Testis (tissue), 2 donors: ENCODE measurements at regions not wholly inside any gene's neighbourhood (a gene's known extent, or its start where the extent isn't known, plus 50 kb on each side); places are given as distances from the start of the nearest gene placed in this dataset.

Source experiments
- DNase-seq: peaks from one replicate; pipeline ENCODE4 v3.0.0-alpha.2; 2019
- H3K27ac ChIP-seq, 2 donors: fragments of 200-600 bp; sonication (generic); one replicate each; pipeline ENCODE4 v1.5.1; 2019
- H3K27me3 ChIP-seq: fragments of 200-600 bp; sonication (generic); one replicate; pipeline ENCODE4 v1.5.1; 2019
- H3K36me3 ChIP-seq: fragments of 200-600 bp; sonication (generic); one replicate; pipeline ENCODE4 v1.5.1; 2017; ENCODE audit warnings: low read depth; ENCODE audit errors: missing control alignments
- H3K4me1 ChIP-seq: fragments of 200-600 bp; sonication (generic); one replicate; pipeline ENCODE4 v1.5.1; 2019
- H3K4me3 ChIP-seq, 2 donors: fragments of 200-600 bp; sonication (generic); one replicate each; pipeline ENCODE4 v1.5.1; 2017 to 2019
- H3K9me3 ChIP-seq: fragments of 200-600 bp; sonication (generic); one replicate; pipeline ENCODE4 v1.5.1; 2017
- POLR2A ChIP-seq: fragments of 450-650 bp; IDR thresholded peaks from one replicate; pipeline ENCODE4 v1.6.1; 2017; ENCODE audit warnings: antibody characterized with exemption, mild to moderate bottlenecking, moderate library complexity
- WGBS, 2 donors: methylation state at CpG; one replicate each; pipeline ENCODE4 v1.1.5; 2018; 5-methylcytosine and 5-hydroxymethylcytosine counted together
- intact Hi-C: fragments of 100-400 bp; cut with DNase I; formaldehyde crosslinking; loops from one replicate; pipeline ENCODE4 v1.15.1; 2023; ENCODE audit warnings: low total_unique reads
- TF ChIP-seq, protein P1 (sequence below), 3 experiments: fragments of 450-650 bp in 2 of 3; fragments of 200-600 bp in 1 of 3; sonication (generic) in 1 of 3; IDR thresholded peaks; one replicate each; pipeline ENCODE4 v1.5.1; 2016 to 2019; ENCODE audit warnings: antibody characterized with exemption in 3 of 3, mild to moderate bottlenecking in 2 of 3, moderate library complexity in 1 of 3

DNA sequence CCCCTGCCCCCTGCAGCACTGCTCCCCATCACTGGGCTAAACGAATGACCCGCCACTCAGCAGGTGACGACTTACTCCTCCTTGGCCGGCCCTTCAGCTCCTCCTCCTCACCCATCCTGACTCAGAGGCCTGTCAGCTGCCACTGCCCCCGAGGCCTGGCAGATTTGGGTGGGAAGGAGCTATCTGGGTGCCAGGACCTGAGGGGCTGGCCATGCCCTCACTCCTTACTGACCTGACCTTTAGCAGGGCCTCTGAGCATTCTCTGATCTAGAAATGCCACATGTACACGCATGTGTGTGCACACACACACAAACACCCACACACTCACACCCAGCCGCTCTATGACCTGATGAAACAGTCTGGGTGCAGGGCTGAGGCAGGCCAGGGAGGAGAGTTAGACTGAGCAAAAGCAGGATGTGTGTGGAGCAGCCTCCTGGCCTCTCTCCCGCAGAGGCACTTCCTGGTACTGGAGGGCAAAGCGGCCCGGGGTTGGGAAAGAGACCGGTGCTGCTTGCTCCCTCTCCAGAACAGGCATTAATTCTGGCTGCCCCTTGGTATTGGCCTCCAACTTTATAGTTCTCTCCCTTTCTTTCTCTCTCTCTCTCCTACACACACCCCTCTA is 68.0 kb downstream of the ZFP36L2 start:
- Histone ChIP-seq H3K36me3 (no peaks in the 10 kb centered on the region), H3K27me3 (no peaks in the 10 kb centered on the region), H3K27ac (no peak overlapping the region), H3K4me1 (peaks cover 10% of the 10 kb centered on the region), H3K4me3 (no peak overlapping the region), H3K9me3 (no peaks in the 10 kb centered on the region)
- TF ChIP-seq, protein P1, sequence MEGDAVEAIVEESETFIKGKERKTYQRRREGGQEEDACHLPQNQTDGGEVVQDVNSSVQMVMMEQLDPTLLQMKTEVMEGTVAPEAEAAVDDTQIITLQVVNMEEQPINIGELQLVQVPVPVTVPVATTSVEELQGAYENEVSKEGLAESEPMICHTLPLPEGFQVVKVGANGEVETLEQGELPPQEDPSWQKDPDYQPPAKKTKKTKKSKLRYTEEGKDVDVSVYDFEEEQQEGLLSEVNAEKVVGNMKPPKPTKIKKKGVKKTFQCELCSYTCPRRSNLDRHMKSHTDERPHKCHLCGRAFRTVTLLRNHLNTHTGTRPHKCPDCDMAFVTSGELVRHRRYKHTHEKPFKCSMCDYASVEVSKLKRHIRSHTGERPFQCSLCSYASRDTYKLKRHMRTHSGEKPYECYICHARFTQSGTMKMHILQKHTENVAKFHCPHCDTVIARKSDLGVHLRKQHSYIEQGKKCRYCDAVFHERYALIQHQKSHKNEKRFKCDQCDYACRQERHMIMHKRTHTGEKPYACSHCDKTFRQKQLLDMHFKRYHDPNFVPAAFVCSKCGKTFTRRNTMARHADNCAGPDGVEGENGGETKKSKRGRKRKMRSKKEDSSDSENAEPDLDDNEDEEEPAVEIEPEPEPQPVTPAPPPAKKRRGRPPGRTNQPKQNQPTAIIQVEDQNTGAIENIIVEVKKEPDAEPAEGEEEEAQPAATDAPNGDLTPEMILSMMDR (IDR thresholded peaks at IDR 0.05), result no peak
- intact Hi-C loops, result no loop called here
- DNase-seq, result no peak
- 60 to 71% methylated on average over 9 to 11 of the region's 11 CpGs for WGBS, 2 donors

DNA sequence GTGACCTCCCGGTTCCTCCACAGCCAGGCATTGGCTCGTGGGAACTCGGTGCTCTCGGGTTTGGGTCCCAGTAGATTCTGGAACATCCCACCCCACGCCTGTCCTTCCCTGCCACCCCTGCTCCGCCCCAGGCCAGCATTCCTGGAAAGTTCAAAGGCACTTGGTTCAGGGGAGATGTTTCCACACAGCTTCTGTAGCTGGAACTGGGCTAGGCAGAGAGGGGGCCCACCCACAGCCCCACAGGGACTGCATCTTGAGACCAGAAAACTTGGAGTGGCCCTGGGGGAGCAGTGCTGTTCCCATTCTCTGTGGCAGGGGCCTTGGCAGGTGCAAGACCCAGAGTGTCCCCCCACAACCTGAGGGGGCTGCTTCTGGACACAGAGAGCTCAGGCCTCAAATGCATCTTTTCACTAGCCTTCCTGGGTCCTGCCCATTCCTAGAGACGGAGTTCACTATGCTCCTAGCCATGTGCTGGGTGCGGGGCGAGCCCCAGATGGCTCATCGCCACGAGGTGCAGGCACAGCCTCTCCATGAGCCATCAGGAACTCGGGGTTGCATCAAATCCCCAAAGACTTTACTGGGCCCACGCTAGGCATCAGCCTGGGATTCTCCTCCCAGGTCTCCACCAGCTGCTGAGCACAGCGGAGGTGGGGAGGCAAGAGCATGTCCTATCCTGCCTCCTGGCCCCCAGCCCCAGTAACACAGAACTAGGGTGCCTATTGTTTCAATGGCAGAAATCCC is 68.7 kb downstream of the ZFP36L2 start:
- no peak overlapping the region for H3K4me3 ChIP-seq
- no peaks in the 10 kb centered on the region for H3K36me3 ChIP-seq
- H3K9me3 ChIP-seq, result no peaks in the 10 kb centered on the region
- no peak overlapping the region for H3K27ac ChIP-seq
- no peak for DNase-seq
- peaks cover 10% of the 10 kb centered on the region for H3K4me1 ChIP-seq
- 87 to 93% methylated on average over 6 to 10 of the region's 14 CpGs for WGBS, 2 donors
- TF ChIP-seq, protein P1 (IDR thresholded peaks at IDR 0.05), result no peak
- no peak for TF ChIP-seq POLR2A
- intact Hi-C loops, result no loop called here
- H3K27me3 ChIP-seq, result no peaks in the 10 kb centered on the region

DNA sequence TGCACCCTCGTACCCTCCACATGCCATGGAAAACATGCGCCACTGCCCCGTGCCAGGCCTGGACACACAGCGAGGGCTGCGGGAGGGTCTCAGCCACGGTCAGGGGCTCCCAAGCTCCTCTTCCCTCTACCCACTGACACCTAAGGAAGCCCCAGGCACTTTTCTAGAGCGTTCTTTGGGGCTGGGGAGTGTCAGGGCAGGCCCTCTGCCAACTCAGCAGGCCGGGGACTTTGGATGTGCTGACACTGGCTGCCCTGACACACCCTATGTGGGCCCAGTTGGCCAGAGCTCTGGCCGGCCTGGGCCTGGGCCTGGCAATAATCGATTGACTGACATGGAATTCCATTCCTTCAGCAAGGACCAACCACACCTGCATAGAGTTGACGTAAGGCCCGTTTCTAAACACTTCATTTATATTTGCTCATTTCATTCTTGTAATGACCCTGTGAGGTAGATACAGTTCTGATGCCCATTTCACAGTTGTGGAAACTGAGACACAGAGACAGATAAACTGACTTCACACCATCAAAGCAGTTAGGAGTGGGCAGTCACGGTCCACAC is 70.5 kb downstream of the ZFP36L2 start:
- Histone ChIP-seq H3K27me3 (no peaks in the 10 kb centered on the region), H3K27ac (no peak overlapping the region), H3K9me3 (no peaks in the 10 kb centered on the region), H3K4me1 (peaks cover 10% of the 10 kb centered on the region), H3K36me3 (no peaks in the 10 kb centered on the region), H3K4me3 (no peak overlapping the region)
- DNase-seq, result no peak
- 90 to 94% methylated on average over 5 to 13 of the region's 13 CpGs for WGBS, 2 donors
- intact Hi-C loops, result no loop called here
- TF ChIP-seq, protein P1 (IDR thresholded peaks at IDR 0.05), result no peak
- TF ChIP-seq POLR2A, result no peak

DNA sequence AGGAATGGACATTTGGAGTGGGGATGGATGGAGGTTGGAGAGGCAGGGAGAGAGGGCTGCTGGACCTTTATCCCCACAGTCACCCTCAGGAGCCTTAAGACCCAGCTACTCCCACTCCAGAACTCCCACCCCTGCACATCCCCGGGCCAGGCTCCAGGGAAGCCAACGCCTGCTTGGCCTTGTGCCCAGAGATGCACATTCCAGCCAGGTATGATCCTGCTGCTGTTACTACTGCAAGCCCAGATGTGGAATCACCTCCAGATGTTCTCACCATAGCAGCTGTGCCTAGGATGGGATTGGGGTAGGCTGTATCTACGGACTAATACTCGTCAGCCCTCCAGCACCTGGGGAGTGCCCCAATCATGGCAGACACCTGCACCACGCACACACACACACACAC is 71.7 kb downstream of the ZFP36L2 start:
- no peaks in the 10 kb centered on the region for H3K27me3 ChIP-seq
- peaks cover 10% of the 10 kb centered on the region for H3K4me1 ChIP-seq
- no peaks in the 10 kb centered on the region for H3K36me3 ChIP-seq
- DNase-seq, result no peak
- TF ChIP-seq, protein P1 (IDR thresholded peaks at IDR 0.05), result no peak
- TF ChIP-seq POLR2A, result no peak
- 79 to 82% methylated on average over 5 of the region's 5 CpGs for WGBS, 2 donors
- H3K4me3 ChIP-seq, result no peak overlapping the region
- intact Hi-C loops, result no loop called here
- no peaks in the 10 kb centered on the region for H3K9me3 ChIP-seq
- H3K27ac ChIP-seq, result no peak overlapping the region
